Parathyroid adenoma (tissue), 2 donors: ENCODE measurements at regions not wholly inside any gene's neighbourhood (a gene's known extent, or its start where the extent isn't known, plus 50 kb on each side); places are given as distances from the start of the nearest gene placed in this dataset.

Source experiments
- H2AFZ ChIP-seq: fragments of 300-600 bp; sonication (generic); one replicate; pipeline ENCODE4 v1.7.0; 2017; ENCODE audit warnings: antibody characterized with exemption, mild to moderate bottlenecking
- H3K27ac ChIP-seq: fragments of 300-600 bp; sonication (generic); one replicate; pipeline ENCODE4 v1.7.0; 2017
- H3K27me3 ChIP-seq: fragments of 300-600 bp; sonication (generic); one replicate; pipeline ENCODE4 v1.7.0; 2017; ENCODE audit warnings: low read length; ENCODE audit not compliant: control insufficient read depth, insufficient read depth
- H3K36me3 ChIP-seq: fragments of 300-600 bp; sonication (generic); one replicate; pipeline ENCODE4 v1.7.0; 2017; ENCODE audit warnings: low read length; ENCODE audit not compliant: control insufficient read depth, insufficient read depth
- H3K4me1 ChIP-seq: fragments of 300-600 bp; sonication (generic); one replicate; pipeline ENCODE4 v1.7.0; 2017; ENCODE audit warnings: control low read depth
- H3K4me2 ChIP-seq: fragments of 300-600 bp; sonication (generic); one replicate; pipeline ENCODE4 v1.7.0; 2017; ENCODE audit warnings: low read length
- H3K4me3 ChIP-seq: fragments of 300-600 bp; sonication (generic); one replicate; pipeline ENCODE4 v1.7.0; 2017; ENCODE audit warnings: low read depth, low read length
- H3K79me2 ChIP-seq: fragments of 300-600 bp; sonication (generic); one replicate; pipeline ENCODE4 v1.7.0; 2017; ENCODE audit warnings: control low read depth
- H3K9ac ChIP-seq: fragments of 300-600 bp; sonication (generic); one replicate; pipeline ENCODE4 v1.7.0; 2017; ENCODE audit warnings: mild to moderate bottlenecking
- H3K9me3 ChIP-seq: fragments of 300-600 bp; sonication (generic); one replicate; pipeline ENCODE4 v1.7.0; 2017; ENCODE audit warnings: low read length; ENCODE audit not compliant: control insufficient read depth
- CTCF ChIP-seq: fragments of 300-600 bp; sonication (generic); IDR thresholded peaks from one replicate; pipeline ENCODE4 v1.7.0; 2017; ENCODE audit warnings: antibody characterized with exemption, mild to moderate bottlenecking
- donor health status: primary hyperparathyroidism.

GRCh38 chr13:40438022-40438680, 228.3 kb downstream of the FOXO1 start:
- Histone ChIP-seq H3K27ac (no peak overlapping the region), H3K4me3 (no peak overlapping the region), H3K36me3 (no peaks in the 10 kb centered on the region), H3K27me3 (no peaks in the 10 kb centered on the region), H3K79me2 (no peaks in the 10 kb centered on the region), H3K4me2 (no peak overlapping the region), H3K9ac (no peak overlapping the region), H2AFZ (no peak overlapping the region), H3K4me1 (peaks cover 9% of the 10 kb centered on the region), H3K9me3 (no peaks in the 10 kb centered on the region)
- no peak for TF ChIP-seq CTCF

- no peak overlapping the region for H3K4me3 ChIP-seq
- H3K27me3 ChIP-seq: no peaks in the 10 kb centered on the region
- H3K27ac ChIP-seq: peak overlapping the region; percentile 49
- H3K4me2 ChIP-seq: no peak overlapping the region
- H3K4me1 ChIP-seq: peaks cover 9% of the 10 kb centered on the region
- H2AFZ ChIP-seq: peak overlapping the region; percentile 33
- no peak overlapping the region for H3K9ac ChIP-seq
- no peaks in the 10 kb centered on the region for H3K36me3 ChIP-seq
- H3K79me2 ChIP-seq: no peaks in the 10 kb centered on the region
- H3K9me3 ChIP-seq: no peaks in the 10 kb centered on the region
- no peak for TF ChIP-seq CTCF
Measured at GRCh38 chr13:40438999-40439797, 227.2 kb downstream of the FOXO1 start.

- peak overlapping the region; percentile 33 for H2AFZ ChIP-seq
- H3K27ac ChIP-seq: no peak overlapping the region
- no peak for TF ChIP-seq CTCF
- no peak overlapping the region for H3K9ac ChIP-seq
- peaks cover 9% of the 10 kb centered on the region for H3K4me1 ChIP-seq
- no peak overlapping the region for H3K4me2 ChIP-seq
- no peaks in the 10 kb centered on the region for H3K36me3 ChIP-seq
- H3K27me3 ChIP-seq: no peaks in the 10 kb centered on the region
- no peak overlapping the region for H3K4me3 ChIP-seq
- H3K79me2 ChIP-seq: no peaks in the 10 kb centered on the region
- no peaks in the 10 kb centered on the region for H3K9me3 ChIP-seq
Measured at GRCh38 chr13:40439928-40440327, 226.5 kb downstream of the FOXO1 start.

GRCh38 chr13:40440990-40441820, 225.2 kb downstream of the FOXO1 start:
- no peaks in the 10 kb centered on the region for H3K27me3 ChIP-seq
- no peaks in the 10 kb centered on the region for H3K9me3 ChIP-seq
- no peaks in the 10 kb centered on the region for H3K36me3 ChIP-seq
- no peak for TF ChIP-seq CTCF
- H3K4me2 ChIP-seq: peak overlapping the region; percentile 34
- H3K4me1 ChIP-seq: peaks cover 9% of the 10 kb centered on the region
- no peaks in the 10 kb centered on the region for H3K79me2 ChIP-seq
- peak overlapping the region; percentile 25 for H2AFZ ChIP-seq
- H3K4me3 ChIP-seq: no peak overlapping the region
- no peak overlapping the region for H3K9ac ChIP-seq
- H3K27ac ChIP-seq: peak overlapping the region; percentile 66
